HG03135 (cell line): ENCODE measurements at regions not wholly inside any gene's neighbourhood (a gene's known extent, or its start where the extent isn't known, plus 50 kb on each side); places are given as distances from the start of the nearest gene placed in this dataset.

Experiments used
- ATAC-seq: cut with Tn5 transposase; IDR thresholded peaks from one replicate; pipeline ENCODE4 v1.9.1; 2021; ENCODE audit warnings: mild to moderate bottlenecking, moderate library complexity; ENCODE audit not compliant: unreplicated experiment

GRCh38 chr13:75061909-75062308, 420.1 kb downstream of the TBC1D4 start:
- ATAC-seq, result no peak

- ATAC-seq, result no peak
Measured at GRCh38 chr13:75055296-75055695, 426.7 kb downstream of the TBC1D4 start.

GRCh38 chr13:75052616-75053015, 429.4 kb downstream of the TBC1D4 start:
- ATAC-seq, result no peak

DNA sequence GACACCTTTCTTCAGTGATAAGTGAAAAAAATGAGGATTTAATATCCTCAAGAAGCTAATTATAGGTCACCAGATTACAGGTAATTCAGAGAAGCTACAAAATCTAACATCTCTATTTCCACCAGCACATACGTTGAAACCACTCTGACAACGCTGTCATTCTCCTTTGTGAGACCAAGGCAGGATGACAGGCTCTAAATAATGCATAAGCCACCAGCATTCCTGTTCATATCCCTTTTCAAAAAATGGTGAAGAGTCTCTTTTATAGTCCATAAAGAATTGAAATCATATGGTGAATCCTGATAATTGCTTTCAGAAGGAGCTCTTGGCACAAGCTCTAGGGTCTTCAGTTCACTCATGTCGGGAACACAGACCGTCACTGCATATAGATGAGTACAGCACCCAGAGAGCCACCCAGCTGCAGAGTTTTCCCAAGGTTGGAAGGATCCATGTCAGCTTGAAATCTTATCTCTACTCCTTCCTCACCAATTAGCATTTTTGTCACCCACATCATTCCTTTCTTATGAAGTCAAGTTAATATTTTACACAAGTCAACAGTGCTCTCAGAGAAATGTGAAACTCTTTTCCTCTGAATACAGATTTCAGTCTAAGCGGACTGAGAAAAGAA, 431.4 kb downstream of the TBC1D4 start:
- ATAC-seq, result no peak

GRCh38 chr13:75049735-75050335, 432.1 kb downstream of the TBC1D4 start:
- ATAC-seq, result no peak

DNA sequence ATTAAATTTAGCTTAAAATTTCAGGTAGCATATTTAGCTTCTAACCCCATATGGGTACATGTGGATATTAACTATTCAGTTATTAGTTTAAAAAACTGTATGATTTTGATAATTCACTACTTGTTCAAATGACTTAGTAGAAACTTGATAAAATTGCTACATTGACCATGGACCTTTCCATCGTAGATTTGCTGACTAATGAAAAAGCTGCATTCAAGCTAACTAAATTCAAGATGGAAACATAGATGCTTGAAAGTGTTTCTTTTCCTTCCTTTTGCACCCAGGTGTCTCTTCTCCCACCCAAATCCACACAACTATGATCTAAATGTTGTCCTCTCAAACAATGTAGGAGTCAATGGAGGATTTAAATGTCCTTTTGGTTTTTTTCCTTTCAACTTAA, 439.2 kb downstream of the TBC1D4 start:
- no peak for ATAC-seq

- no peak for ATAC-seq
Measured at GRCh38 chr13:75038393-75039113, 443.4 kb downstream of the TBC1D4 start.

- ATAC-seq, result no peak
Measured at GRCh38 chr13:75025956-75026355, 456.0 kb downstream of the TBC1D4 start.

DNA sequence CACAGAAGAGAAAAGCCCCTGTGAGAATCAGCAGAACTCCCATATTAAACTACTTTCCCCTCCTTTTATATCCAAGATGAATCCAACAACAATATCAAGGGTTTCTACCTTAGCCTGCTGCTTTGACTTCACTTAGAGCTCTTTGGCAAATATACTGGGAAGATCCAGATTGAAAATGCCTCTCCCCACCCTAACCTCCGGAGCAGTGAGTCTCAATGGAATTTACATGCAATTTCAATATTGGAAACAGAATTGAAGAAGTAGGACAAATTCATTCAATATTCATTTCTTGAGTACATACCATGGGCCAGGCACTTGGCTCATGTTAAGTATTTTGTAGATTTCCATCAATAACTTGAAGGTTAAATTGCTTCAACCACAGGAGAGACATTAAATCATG, 457.4 kb downstream of the TBC1D4 start:
- ATAC-seq, result no peak

DNA sequence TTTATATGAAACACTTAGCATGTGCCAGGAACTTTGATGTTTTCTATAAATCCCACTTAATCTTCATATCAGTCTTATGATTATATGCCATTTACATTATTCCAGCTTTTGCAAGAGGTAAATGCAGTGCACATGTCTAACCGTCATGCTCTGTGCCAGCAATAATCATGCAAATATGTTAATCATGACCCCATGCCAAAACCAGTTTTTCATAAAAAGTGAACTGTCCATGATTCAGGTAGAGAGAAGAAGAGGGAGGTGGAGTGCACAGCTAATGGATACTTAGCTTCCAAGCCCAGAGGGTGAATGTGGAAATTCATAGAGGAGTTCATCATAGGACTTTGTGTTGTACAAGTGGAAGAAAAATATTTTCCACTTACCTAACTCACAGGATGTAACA, 458.4 kb downstream of the TBC1D4 start:
- no peak for ATAC-seq

DNA sequence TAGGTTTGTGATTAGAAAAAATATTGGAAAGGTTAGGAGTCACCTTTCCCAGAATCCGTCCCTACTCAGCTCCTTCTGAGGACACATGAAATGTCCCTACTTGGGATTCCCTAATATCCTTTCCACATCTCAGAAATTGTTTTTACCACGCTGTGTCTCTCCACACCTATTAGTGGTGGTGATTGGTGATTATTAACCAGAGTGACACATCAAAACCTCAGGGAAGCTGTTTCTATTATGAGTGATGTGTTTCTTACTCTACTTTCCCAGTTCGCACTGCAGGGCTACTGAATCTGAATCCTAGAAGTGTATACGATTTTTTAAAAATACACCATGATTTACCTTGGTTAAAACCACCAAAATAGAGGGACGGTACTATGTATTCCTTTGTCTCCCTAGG, 460.8 kb downstream of the TBC1D4 start:
- ATAC-seq, result no peak

GRCh38 chr13:75016225-75016624, 465.7 kb downstream of the TBC1D4 start:
- ATAC-seq, result no peak

- no peak for ATAC-seq
Measured at GRCh38 chr13:75013818-75014217, 468.2 kb downstream of the TBC1D4 start.

DNA sequence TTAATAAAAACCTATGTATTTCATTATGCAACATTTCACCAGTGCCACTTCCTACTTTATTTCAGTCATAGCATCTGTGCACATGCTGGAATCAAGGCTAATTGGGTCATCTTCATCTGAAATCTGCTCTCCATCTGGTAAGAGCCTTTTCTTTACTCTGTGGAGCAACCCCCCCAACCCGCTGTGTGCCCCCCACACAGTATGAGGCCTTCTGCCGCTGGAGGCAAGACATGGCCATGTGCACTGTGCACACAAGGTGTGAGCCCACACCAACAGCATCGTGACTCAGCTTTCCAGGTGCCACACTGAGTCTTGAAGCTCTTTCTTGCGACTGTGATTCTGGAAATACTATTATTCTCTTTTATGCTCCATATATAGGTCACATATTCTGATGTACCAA, 471.0 kb downstream of the TBC1D4 start:
- ATAC-seq, result no peak

GRCh38 chr13:75008926-75009325, 473.0 kb downstream of the TBC1D4 start:
- no peak for ATAC-seq

GRCh38 chr13:74990992-74991391, 491.0 kb downstream of the TBC1D4 start:
- no peak for ATAC-seq

DNA sequence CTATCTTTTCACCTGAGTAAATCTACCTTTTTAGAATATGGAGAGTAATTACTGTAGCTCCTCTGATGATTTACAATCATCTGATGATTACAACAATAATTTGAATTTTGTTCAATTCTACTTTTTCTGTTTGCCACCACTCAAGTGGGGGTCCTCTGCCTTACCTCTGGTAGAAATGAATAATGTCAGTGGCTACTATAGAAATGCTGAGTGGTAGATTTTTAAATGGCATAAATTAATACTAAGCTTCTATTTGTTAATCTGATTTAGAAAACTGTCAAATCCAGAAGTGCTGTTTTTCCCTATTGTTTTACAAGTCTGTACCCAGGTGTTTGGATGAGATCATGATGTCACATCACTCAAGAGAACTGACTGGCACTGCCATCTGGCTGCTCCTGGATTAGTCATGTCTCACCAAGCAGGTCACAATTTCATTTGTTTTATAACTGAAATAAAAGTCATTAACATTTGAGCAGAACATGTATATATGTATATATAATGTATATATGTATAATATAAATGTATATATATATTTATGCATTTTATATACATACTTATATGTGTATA, 494.8 kb downstream of the TBC1D4 start:
- no peak for ATAC-seq

DNA sequence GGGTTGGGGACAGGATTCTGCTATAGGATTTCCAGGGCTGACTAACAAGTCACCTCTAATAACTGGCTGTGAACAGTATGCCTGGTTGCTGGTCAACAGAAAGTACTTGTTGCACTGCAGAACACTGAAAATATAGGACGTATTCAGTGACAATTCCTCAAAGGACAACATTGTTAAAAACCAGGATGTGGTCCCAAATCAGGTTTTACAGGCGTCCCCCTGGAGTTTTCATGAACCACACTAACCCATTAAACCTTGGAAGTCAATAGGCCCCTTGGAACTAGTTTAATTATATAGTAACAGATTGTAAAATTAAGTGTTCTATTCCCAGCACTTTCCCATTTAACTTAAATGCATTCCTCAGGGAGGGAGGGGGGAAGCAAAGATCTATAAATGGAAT, 495.4 kb downstream of the TBC1D4 start:
- no peak for ATAC-seq

DNA sequence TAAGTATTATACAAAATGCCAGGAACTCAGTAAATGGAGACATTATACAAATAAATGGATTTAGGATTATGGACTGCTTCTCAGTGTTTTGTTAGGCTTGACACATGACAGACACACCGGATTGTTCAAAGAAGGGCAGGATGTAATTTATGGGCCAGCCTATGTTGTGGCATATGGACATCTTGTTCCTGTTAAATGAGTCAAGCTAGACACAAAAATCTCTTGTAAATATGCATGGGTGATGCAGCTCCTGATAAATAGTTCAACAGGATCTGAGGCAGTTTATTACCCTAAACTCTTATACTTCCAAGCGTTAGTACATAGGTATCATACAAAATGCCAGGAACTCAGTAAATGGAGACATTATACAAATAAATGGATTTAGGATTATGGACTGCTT, 502.3 kb downstream of the TBC1D4 start:
- no peak for ATAC-seq

DNA sequence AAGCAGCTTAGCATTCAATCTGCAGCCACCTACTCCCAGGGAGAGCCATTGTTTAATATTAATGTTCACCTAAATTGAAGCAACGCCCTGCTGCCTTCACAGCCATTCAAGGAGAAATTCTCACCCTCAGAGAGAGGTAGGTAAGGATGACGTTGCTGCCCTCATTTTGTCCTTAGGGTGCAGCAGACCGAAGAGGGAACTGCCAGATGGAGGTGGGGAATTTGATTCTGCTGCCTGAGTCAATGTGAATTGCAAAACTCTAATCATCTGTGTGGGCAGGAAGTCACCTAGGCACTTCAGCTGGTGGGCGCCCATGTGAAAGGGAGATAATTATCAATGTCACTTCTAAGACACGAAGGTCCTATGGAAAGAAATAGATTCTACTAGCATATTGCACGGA, 503.4 kb downstream of the TBC1D4 start:
- ATAC-seq, result no peak

DNA sequence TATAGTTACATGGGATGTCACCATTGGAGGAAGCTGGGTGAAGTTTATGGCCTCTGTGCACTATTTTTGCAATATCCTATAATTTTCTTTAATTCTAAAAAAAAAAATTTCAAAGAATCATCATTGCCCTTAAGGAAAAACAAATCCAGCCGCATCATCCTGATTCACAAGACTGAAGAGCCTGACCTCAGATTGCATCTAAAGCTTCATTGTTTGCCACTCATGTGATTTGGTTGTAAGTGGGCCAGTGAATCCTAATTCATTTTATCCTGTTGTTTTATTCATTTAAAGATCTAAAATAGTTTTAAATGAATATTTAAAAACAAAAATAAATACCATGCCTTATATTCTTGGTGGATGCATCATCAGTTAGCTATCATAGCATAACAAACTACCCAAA, 504.5 kb downstream of the TBC1D4 start:
- no peak for ATAC-seq

GRCh38 chr13:74975111-74975510, 506.9 kb downstream of the TBC1D4 start:
- no peak for ATAC-seq
